DOHH2 (cell line): ENCODE measurements at regions not wholly inside any gene's neighbourhood (a gene's known extent, or its start where the extent isn't known, plus 50 kb on each side); places are given as distances from the start of the nearest gene placed in this dataset.

ENCODE experiments used
- EZH2phosphoT487 ChIP-seq: fragments of 200-600 bp; sonication (generic); IDR thresholded peaks from 2 replicates; pipeline ENCODE4 v1.6.1; 2017; ENCODE audit warnings: borderline replicate concordance, mild to moderate bottlenecking, antibody characterized with exemption, low read length, moderate library complexity, mixed read lengths
- TF ChIP-seq, protein P1 (sequence below): fragments of 200-600 bp; sonication (generic); IDR thresholded peaks from one replicate; pipeline ENCODE4 v1.5.1; 2014; ENCODE audit warnings: antibody characterized with exemption, mild to moderate bottlenecking, low read depth, low read length; ENCODE audit not compliant: poor library complexity, severe bottlenecking

DNA sequence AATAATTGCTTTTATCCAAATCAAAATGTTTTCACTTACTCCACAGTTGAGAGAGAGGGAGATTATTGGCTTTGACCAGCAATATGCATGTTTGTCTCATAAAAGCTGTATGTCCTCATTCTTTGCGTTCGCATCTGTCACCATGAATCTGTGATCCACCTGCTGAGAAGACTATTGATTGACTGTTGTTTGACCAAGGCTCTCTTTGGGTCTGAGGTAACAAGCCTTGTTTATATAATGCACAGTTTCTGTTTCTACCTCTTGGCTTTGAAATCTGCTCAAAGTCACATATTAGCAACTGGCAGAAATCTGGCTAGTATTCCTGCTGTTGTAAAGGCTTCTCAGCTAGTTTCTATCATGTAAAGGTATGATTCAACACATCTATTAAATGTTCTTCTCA, 157.0 kb downstream of the LYPLAL1 start:
- TF ChIP-seq, protein P1, sequence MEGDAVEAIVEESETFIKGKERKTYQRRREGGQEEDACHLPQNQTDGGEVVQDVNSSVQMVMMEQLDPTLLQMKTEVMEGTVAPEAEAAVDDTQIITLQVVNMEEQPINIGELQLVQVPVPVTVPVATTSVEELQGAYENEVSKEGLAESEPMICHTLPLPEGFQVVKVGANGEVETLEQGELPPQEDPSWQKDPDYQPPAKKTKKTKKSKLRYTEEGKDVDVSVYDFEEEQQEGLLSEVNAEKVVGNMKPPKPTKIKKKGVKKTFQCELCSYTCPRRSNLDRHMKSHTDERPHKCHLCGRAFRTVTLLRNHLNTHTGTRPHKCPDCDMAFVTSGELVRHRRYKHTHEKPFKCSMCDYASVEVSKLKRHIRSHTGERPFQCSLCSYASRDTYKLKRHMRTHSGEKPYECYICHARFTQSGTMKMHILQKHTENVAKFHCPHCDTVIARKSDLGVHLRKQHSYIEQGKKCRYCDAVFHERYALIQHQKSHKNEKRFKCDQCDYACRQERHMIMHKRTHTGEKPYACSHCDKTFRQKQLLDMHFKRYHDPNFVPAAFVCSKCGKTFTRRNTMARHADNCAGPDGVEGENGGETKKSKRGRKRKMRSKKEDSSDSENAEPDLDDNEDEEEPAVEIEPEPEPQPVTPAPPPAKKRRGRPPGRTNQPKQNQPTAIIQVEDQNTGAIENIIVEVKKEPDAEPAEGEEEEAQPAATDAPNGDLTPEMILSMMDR, result no peak
- no peak for TF ChIP-seq EZH2phosphoT487
